Upper lobe of right lung (tissue), 1 donor: ENCODE measurements at regions not wholly inside any gene's neighbourhood (a gene's known extent, or its start where the extent isn't known, plus 50 kb on each side); places are given as distances from the start of the nearest gene placed in this dataset.
A peak's percentile ranks its signal among the peaks of the same experiment; 100 is the strongest.

ENCODE experiments used
- ATAC-seq: fragments of 200-7000 bp; cut with Tn5 transposase; one replicate; pipeline ENCODE4 v1.9.1; 2020; ENCODE audit warnings: mild to moderate bottlenecking, moderate library complexity
- DNase-seq: peaks from one replicate; pipeline ENCODE4 v3.0.0-alpha.2; 2020
- H3K27ac ChIP-seq: fragments of 200-600 bp; one replicate; pipeline ENCODE4 v1.8.0; 2022
- H3K27me3 ChIP-seq: fragments of 200-600 bp; one replicate; pipeline ENCODE4 v1.8.0; 2022; ENCODE audit warnings: mild to moderate bottlenecking
- H3K36me3 ChIP-seq: fragments of 200-600 bp; one replicate; pipeline ENCODE4 v1.8.0; 2022
- H3K4me1 ChIP-seq: fragments of 200-600 bp; one replicate; pipeline ENCODE4 v1.8.0; 2022
- H3K4me3 ChIP-seq: fragments of 200-600 bp; one replicate; pipeline ENCODE4 v1.8.0; 2022; ENCODE audit warnings: mild to moderate bottlenecking
- H3K9me3 ChIP-seq: fragments of 200-600 bp; one replicate; pipeline ENCODE4 v1.8.0; 2022
- CTCF ChIP-seq: fragments of 200-600 bp; IDR thresholded peaks from one replicate; pipeline ENCODE4 v1.8.0; 2022; ENCODE audit warnings: antibody characterized with exemption
- intact Hi-C: fragments of 100-400 bp; cut with DNase I; formaldehyde crosslinking; loops from one replicate; pipeline ENCODE4 v1.11.0; 2022
- donor health status: DM: no; HTN: yes; CAD: no; lungs with severe emphysema.

GRCh38 chr7:45347804-45348203, 190.2 kb downstream of the RAMP3 start:
- H3K27ac ChIP-seq, result no peak overlapping the region
- H3K9me3 ChIP-seq, result no peaks in the 10 kb centered on the region
- DNase-seq, result no peak
- intact Hi-C loops, result no loop called here
- TF ChIP-seq CTCF, result no peak
- no peak for ATAC-seq
- H3K4me1 ChIP-seq, result no peaks in the 10 kb centered on the region
- H3K36me3 ChIP-seq, result no peaks in the 10 kb centered on the region
- no peak overlapping the region for H3K4me3 ChIP-seq
- H3K27me3 ChIP-seq, result no peaks in the 10 kb centered on the region

- DNase-seq (no peak), ATAC-seq (peak; percentile 12)
- H3K27ac ChIP-seq, result no peak overlapping the region
- no peaks in the 10 kb centered on the region for H3K27me3 ChIP-seq
- no peaks in the 10 kb centered on the region for H3K4me1 ChIP-seq
- TF ChIP-seq CTCF, result no peak
- intact Hi-C loops, result no loop called here
- no peaks in the 10 kb centered on the region for H3K36me3 ChIP-seq
- no peak overlapping the region for H3K4me3 ChIP-seq
- H3K9me3 ChIP-seq, result no peaks in the 10 kb centered on the region
Measured at GRCh38 chr7:45349090-45349489, 191.5 kb downstream of the RAMP3 start.

GRCh38 chr7:45350896-45351295, 193.3 kb downstream of the RAMP3 start:
- Histone ChIP-seq H3K27me3 (no peaks in the 10 kb centered on the region), H3K9me3 (no peaks in the 10 kb centered on the region), H3K4me1 (no peaks in the 10 kb centered on the region), H3K36me3 (no peaks in the 10 kb centered on the region), H3K27ac (no peak overlapping the region), H3K4me3 (no peak overlapping the region)
- TF ChIP-seq CTCF, result no peak
- DNase-seq, result no peak
- no peak for ATAC-seq
- intact Hi-C loops, result no loop called here

- Histone ChIP-seq H3K4me3 (no peak overlapping the region), H3K27me3 (no peaks in the 10 kb centered on the region), H3K9me3 (no peaks in the 10 kb centered on the region), H3K27ac (no peak overlapping the region), H3K4me1 (no peaks in the 10 kb centered on the region), H3K36me3 (no peaks in the 10 kb centered on the region)
- intact Hi-C loops, result no loop called here
- no peak for TF ChIP-seq CTCF
- DNase-seq (no peak), ATAC-seq (no peak)
Measured at GRCh38 chr7:45358287-45358686, 200.7 kb downstream of the RAMP3 start.

- H3K9me3 ChIP-seq, result no peaks in the 10 kb centered on the region
- ATAC-seq, result no peak
- no peaks in the 10 kb centered on the region for H3K27me3 ChIP-seq
- intact Hi-C loops, result no loop called here
- no peak for DNase-seq
- H3K4me1 ChIP-seq, result no peaks in the 10 kb centered on the region
- H3K4me3 ChIP-seq, result no peak overlapping the region
- no peaks in the 10 kb centered on the region for H3K36me3 ChIP-seq
- no peak overlapping the region for H3K27ac ChIP-seq
- TF ChIP-seq CTCF, result no peak
Measured at GRCh38 chr7:45359250-45359649, 201.7 kb downstream of the RAMP3 start.

GRCh38 chr7:45359776-45360175, 202.2 kb downstream of the RAMP3 start:
- Histone ChIP-seq H3K36me3 (no peaks in the 10 kb centered on the region), H3K4me1 (no peaks in the 10 kb centered on the region), H3K27me3 (no peaks in the 10 kb centered on the region), H3K27ac (no peak overlapping the region), H3K4me3 (no peak overlapping the region), H3K9me3 (no peaks in the 10 kb centered on the region)
- TF ChIP-seq CTCF, result no peak
- DNase-seq, result no peak
- intact Hi-C loops, result no loop called here
- ATAC-seq, result no peak
